ENCODE measurements at regions not wholly inside any gene's neighbourhood (a gene's known extent, or its start where the extent isn't known, plus 50 kb on each side); places are given as distances from the start of the nearest gene placed in this dataset.
"Not testable (repeated sequence)": the region's sequence is repeated elsewhere in the genome, so short reads cannot be mapped to it uniquely, and the experiment has no call there.

DNA sequence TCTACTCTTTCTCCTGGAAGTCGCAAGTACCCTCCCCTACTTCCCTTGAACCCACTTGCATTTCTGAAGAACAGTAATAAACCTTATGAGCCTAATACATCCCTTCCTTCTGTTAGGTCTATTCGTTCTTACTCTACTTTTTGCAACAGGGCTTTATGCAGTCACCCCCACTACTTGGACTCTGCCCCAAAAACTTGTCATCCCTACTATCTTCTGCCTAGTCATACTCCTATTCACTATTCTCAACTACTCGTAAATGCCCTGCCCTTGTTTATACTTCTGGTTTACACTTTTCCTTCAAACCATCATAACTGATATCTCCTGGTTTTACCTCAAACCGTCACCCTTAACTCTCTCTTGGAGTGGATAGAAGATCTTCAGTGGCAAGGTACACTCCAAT, 55.2 kb upstream of the SLIT2 start:
- DNase-seq (ENCODE audit: low read depth), result no peak

DNA sequence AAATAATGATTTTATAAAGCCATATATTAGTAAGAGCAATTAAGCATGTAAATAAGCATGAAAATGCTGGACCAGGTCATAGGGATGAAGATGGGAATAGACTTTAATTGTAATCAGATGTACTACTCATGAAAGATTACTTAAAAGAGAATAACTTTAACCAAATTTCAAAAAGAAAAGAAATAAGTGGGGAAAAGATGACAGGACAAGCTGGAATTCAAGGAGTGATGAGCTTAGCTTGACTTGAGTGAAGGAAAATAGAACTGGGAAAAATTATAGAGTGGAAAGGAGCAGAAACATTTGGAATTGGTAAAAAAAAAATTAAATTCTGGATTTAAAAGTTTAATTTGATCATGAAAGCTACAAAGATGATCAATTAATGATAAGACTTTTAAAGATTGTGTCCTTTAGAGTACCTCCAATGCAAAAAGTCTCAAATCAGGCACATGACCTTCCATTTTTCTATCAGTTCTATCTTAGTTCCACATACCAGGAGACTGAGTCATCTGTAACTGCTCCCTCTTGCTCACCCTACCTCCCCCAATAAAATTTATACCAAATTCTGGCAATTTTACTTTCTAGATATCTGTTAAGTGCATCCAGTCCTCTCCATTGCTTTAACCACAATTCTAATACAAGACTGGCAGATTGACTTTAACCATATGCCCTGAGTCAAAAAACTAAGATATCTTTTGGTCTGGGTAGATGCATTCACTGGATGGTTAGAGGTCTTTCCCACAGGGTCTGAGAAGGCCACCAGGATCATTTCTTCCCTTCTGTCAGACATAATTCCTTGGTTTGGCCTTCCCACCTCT, 56.4 kb upstream of the SLIT2 start:
- no peak for DNase-seq (ENCODE audit: low read depth)

DNA sequence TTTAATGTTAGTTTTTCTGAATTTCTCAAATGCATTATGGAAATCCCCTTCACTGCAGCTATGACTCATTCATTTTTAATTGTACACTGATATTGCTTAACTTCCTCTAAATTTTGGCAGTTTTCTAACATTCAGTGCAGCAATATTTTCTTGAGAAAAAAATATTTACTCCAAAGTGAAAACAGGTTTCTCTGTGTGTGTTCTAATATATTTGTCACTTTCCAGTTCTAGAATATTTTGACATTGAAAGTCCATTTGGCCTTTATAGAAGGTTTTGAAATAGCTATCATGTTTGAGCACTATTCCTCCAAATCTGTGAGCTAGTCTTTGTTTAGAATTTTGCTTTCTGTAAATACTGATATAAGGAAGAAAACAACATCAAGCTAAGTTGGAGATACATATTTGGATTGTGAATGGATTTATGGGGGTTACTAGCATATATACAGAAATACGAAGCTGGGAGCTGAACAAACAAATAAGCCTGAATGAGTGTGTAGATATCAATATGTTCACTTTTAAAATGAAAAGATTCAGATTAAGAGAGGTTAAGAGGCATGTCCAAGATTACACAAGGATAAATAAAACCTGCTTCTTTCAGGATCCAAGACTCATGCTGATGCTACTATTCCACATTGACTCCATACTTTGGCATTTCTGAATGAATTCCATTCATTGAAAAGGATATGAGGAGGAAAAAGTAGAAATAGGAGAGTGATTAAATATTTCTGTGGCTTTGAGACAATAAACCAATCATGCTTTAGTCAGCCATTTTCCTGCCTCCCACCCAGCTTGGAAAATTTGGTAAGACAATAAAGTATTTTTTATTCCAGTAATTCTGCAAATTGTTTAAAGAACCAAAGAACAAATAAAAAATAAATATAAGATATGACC, 57.3 kb upstream of the SLIT2 start:
- DNase-seq (ENCODE audit: low read depth), result no peak

DNA sequence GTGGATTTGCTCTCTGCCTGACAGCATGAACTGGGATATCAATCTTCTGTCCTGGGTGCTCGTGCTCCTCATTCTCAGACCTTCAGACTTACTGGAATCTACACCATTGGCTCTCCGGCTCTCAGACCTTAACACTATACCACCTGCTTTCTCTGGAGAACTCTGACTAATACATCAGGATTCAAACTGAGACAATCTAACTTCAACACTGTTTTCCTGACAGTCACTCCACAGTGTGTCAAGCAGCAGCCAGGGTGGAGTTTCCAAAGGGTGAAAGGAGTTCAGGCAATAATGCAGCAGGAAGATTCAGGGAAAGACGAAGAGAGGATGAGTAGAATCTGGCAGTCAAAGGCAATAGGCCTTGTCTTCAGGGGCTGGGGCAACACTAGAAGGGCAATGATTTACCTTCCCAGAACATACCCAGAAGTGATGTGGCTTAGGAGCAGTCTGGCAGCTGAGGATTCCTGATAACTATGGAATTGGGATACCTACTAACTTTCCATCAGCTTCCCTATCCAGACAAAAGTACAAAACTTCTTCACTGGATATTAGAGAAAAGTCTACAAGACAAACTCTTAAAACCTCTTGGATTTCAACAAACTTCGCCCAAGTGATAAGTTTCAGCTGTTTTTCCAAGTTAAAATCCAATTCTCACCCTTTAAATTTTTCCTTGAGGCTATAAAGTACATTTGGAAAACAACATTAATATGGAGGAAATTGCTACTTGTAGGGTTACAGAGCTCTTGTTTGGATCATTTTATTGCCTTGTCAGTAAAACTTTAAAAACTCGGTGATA, 58.4 kb upstream of the SLIT2 start:
- DNase-seq (ENCODE audit: low read depth), result no peak

DNA sequence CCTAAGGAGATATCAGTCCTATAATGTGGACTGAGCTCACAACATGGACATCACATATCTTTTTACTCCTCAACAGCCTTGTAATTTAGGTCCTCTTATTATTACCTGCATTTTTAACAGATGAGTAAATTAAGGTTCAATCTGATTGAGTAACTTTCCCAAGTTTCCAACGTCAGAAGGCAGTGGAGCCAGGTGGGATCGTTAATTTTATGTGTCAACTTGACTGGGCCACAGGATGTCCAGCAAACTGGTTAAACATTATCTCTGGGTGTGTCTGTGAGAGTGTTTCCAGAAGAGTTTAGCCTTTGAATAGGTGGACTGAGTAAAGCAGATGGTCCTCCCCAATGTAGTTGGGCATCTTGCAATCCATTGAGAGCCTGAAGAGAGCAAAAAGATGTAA, 59.0 kb upstream of the SLIT2 start:
- no peak for DNase-seq (ENCODE audit: low read depth)

DNA sequence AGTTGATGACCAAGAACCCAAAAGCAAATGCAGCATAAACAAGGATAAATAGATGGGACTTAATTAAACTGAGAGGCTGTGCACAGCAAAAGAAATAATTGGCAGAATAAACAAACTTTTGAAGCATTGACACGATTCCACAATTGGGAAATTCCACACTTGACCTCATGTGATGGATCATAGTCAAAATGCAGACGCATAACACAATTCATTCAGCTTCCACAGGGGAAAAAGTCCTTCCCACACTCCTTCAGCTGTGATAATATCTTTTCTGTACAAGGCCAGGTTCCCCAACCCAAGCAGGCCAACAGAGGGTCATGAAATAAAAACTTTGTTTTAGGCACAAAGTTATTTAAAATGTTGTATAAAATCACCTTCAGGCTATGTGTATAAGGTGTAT, 66.6 kb upstream of the SLIT2 start:
- DNase-seq (ENCODE audit: low read depth), result no peak

DNA sequence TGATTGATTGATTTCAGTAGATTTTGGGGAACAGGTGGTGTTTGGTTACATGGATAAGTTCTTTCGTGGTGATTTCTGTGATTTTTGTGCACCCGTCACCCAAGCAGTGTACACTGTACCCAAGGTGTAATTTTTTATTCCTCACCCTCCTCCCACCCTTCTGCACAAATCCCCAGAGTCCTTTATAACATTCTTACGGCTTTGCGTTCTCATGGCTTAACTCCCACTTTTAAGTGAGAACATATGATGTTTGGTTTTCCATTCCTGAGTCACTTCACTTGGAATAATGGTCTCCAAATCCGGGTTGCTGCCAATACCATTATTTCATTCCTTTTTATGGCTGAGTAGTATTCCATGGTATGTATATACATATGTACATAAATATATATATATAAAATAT, 68.6 kb upstream of the SLIT2 start:
- not testable (repeated sequence) for DNase-seq (ENCODE audit: low read depth)

DNA sequence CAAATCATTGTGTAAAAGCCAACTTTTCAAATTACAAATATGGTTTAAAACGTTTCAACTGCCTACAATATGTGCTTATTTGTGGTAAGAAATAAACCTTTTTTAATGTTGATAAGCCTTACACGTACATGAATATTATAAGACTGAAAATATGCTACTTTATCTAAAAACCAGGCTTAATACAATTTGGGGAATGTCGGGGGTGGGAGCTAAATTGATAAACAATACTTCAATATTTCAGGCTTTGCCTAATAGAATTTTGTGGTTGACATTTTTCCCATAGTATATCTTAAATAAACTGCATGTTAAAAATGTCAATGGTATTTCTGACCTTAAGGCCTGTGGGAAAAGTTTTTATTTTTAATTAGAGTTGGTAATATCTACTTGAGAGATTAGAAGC, 69.8 kb upstream of the SLIT2 start:
- no peak for DNase-seq (ENCODE audit: low read depth)

DNA sequence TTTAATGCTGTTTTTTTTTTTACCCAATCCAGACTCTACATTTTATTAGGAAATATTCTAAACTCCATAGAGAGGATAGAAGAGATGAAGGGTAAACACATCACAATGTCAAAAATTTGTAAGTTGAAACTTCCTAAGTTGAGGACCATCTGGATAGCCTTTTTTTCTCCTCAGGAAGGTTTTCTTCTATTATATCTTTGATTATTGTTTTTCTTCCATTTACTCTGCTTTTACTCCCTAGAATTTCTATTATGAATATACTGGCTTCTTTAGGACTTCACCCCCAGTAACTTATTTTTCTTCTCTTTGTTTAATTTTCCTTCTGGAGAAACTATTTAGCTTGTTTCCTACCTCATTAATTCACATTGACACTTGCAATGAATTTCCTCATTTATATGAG, 71.2 kb upstream of the SLIT2 start:
- DNase-seq (ENCODE audit: low read depth), result no peak

DNA sequence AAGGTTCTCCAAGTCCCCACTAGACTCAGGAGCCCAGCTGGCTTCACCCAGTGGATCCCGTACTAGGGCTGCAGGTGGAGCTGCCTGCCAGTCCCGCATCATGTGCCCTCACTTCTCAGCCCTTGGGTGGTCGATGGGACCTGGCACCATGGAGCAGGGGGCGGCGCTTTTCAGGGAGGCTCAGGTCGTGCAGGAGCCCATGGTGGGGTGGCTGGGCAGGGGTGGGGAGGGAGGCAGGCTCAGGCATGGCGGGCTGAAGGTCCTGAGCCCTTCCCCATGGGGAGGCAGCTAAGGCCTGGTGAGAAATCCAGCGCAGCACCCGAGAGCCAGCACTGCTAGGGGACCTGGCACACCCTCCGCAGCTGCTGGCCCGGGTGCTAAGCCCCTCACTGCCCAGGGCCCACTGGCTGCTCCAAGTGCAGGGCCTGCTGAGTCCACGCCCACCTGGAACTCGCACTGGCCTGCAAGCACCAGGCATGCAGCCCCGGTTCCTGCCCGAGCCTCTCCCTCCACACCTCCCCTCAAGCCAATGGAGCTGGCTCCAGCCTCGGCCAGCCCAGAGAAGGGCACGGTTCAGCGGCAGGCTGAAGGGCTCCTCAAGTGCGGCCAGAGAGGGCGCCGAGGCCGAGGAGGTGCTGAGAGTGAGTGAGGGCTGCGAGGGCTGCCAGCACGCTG, 72.7 kb upstream of the SLIT2 start:
- DNase-seq (ENCODE audit: low read depth), result no peak

DNA sequence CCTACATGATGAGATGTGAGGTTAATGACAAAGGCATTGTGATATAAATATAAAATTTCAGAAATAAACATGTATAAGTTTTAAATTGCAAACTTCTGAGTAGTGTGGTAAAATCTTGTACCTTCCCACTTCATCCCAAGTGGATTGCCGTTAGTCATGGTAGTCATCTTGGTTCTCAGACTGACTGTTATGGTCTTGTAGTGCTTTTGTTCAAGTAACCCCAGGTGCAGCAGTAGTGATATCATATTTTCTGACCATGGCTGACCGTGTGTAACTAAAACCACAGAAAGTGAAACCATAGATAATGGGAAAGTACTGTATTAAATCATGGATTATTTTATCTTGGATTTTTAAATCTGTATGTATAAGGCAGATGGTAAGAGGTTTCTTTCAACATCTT, 74.8 kb upstream of the SLIT2 start:
- DNase-seq (ENCODE audit: low read depth), result no peak

DNA sequence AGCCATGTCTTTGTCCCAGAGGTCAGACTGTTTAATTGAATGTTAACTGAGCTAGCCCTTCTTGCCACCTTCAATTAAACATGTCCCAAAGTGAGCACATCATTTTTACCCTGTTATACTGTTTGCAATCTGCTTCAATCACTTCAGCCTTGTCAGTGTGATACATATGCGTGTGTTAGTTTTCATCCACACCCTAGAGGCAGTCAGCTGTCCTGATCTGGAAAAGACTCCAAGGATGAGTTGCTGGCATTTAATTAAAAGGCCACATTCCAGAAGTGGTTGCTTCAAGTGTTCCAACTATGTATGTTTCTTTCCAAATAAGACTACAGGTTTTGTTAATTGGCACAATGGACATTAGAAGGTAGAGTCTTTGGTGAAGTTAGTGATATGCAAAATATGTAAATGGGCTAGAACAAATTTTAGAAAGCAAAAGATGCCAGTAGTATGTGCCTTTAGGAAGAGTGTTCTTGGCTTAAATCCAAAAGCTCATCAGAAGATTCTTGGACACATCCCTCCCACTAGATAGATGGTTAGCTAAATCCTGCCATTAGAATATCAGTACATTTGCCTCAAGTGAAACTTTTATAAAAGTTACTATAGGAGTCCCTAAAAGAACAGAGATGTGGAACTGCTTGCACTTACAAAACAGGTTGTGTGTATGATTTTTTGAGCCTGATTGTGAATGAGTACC, 79.5 kb upstream of the SLIT2 start:
- DNase-seq (ENCODE audit: low read depth), result no peak

DNA sequence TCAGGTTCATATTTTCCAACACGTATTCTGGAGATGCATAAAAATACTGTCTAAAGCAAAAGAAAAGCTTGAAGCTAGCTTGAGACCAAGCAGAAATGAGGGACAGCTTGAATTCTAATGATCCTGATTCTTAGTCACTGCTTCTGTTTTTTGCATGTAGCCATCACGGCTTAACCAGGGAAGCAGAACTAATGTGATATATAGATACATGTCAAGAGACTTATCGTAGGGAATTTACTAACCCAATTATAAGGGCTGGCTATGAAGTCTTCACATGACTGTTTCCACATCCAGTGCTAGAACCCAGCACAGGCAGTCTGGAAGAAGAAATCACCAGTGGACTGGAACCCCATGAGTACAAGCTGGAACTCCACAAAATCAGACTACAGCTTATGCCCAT, 85.2 kb upstream of the SLIT2 start:
- no peak for DNase-seq (ENCODE audit: low read depth)

DNA sequence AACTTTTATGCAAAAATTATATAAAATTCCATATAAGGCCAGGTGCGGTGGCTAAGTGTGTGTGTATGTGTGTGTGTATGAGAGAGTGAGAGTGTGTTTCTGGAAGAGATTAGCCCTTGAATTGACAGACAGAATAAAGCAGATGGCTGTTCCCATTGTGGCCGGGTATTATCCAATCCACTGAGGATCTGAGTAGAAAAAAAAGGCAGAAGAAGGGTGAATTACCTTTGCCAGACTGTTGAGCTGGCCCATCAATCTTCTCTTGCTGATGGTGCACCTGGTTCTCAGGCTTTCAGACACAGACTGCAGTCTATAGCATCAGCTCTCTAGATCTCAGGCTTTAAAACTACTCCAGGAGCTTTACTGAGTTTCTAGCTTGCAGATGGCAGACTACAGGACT, 92.2 kb upstream of the SLIT2 start:
- DNase-seq (ENCODE audit: low read depth), result no peak

DNA sequence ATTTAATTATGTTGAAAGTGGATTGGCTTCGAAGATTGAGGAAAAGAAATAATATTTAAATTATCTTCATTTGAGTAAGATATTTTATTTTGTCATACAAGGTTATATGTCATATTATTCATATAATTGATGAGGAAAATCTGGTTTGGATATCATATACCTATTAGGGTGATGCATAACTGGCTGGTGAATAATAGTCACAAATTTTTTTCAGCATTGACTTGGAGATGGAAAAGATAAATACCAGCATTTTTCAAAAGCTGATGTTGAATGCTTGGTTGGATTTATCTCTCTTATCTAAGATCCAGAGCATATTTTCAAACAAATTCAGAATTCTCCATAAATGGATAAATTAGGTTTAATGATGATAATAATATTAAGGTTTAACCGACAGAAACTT, 93.5 kb upstream of the SLIT2 start:
- no peak for DNase-seq (ENCODE audit: low read depth)

DNA sequence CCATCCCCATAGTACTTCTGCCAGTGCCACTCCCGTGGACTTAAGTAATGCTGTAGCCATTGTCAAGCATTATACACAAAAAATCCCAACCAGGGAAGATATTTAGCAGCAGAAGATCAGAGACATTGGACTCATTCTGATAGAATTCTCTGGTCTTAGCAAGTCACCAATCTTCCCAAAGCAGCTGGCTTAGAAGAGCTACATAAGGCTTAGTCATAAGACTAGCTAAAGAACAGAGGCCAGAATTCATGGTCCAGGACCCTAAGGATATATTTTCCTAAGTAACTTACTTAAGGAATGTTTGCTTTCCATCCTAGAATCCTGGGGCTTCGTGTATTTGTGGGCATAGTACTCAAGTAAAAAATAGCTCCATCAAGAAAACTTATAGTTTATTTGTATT, 100.3 kb upstream of the SLIT2 start:
- no peak for DNase-seq (ENCODE audit: low read depth)

DNA sequence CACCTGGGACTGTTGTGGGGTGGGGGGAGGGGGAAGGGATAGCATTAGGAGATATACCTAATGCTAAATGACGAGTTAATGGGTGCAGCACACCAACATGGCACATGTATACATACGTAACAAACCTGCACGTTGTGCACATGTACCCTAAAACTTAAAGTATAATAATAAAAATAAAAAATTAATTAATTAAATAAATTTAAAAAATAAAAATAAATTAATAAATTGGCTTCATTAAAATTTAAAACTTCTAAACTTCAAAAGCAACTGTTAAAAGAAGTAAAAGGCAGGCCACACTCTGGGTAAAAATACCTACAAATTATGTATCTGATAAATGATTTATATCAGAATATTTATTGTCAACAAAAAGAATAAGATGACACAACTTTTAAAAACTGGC, 102.6 kb upstream of the SLIT2 start:
- DNase-seq (ENCODE audit: low read depth), result not testable (repeated sequence)

DNA sequence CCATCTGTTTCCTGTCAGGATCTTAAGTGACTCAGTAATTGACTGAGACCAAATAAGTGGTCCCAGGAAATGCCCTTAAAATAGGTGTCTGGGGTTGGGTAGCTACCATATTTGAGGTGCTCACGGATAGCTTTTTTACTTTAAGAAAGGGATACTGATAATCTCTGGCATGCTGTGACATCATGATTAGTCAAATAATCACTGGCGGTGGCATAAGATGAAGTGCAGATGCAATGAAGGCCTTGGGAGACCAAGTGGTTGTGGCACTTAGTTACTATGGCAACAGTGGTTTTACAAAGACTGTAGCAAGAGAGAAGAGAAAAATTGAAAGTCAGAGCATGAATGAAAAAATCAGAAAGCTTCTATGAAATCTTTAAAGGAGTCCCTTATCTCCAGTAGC, 114.5 kb upstream of the SLIT2 start:
- DNase-seq (ENCODE audit: low read depth), result no peak

DNA sequence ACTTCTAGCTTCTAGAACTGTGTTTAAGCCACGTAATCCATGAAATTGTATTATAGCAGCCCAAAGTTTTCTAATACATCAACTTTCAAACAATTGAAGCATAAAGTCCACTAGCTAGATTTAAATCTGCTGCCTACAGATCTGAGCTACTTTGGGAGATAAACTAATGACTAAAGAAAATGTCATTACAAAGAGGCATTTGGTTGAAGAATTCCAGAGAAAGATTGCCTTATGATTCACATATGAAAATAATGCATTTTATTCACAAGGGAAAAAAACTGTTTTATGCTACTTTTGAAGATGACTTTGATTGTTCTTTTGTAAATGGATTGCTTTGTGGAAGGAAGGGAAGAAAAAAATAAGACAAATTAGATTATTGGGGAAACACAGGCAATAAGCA, 124.1 kb upstream of the SLIT2 start:
- no peak for DNase-seq (ENCODE audit: low read depth)

DNA sequence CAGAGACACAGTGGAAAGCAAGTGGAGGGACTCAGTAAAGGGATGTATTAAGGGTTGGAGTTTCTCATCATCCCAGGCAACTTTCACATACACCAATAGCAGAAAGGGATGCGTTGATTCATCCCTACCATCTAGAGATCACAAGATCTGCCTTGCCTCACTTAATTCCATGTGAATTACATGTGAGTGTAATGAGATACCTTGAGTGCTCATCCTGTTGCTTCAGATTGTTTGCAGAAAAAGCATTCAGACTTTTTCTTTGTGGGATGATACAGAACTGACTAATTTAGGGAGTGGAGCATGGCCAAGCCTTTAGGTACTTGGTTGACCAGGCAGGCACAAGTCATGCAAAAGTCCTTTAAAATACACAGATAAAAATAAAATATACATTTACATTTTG, 124.8 kb upstream of the SLIT2 start:
- no peak for DNase-seq (ENCODE audit: low read depth)

DNA sequence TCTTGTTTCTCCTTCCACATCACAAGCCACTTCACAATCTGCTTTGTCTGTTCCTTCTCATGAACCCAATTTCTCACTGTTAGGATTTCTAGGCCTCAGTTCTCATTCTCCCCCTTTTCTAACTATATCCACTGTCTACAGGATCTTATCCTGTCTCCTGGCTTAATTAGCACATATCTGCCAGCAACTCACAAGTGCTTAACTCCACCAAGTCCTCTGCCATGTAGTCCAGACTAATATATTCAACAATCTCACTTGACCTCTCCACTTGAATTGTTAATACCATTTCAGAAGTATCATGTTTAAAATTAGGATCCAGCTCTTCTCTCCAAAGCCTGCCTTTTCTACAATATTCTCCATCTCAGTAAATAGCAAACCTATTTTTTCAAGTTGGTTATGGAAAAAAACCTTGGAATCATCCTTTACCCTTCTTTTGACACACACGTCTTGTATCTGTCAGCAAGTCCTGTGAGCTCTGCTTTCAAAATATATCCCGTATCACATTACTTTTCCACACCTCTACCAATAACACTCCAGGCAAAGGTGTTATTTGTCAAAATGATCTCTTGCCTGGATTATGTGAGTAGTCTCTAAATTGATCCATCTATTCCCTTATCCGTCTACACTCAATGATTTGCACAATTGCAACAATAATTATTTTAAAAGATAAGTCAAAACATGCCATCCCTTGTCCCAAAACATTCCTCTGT, 127.2 kb upstream of the SLIT2 start:
- DNase-seq (ENCODE audit: low read depth), result no peak

All from stimulated activated CD8-positive, alpha-beta memory T cell treated with anti-CD3 and anti-CD28 coated beads, Interleukin-4, amount 100 ng/mL, for 24 hours (primary cell).